Cerebellar cortex (tissue), 1 donor: ENCODE measurements at regions not wholly inside any gene's neighbourhood (a gene's known extent, or its start where the extent isn't known, plus 50 kb on each side); places are given as distances from the start of the nearest gene placed in this dataset.

Experiments used
- DNase-seq: peaks from one replicate; pipeline ENCODE4 v3.0.0-alpha.2; 2015; ENCODE audit warnings: low spot score

- no peak for DNase-seq
Measured at GRCh38 chr3:144295613-144296012, 324.0 kb downstream of the DIPK2A start.

DNA sequence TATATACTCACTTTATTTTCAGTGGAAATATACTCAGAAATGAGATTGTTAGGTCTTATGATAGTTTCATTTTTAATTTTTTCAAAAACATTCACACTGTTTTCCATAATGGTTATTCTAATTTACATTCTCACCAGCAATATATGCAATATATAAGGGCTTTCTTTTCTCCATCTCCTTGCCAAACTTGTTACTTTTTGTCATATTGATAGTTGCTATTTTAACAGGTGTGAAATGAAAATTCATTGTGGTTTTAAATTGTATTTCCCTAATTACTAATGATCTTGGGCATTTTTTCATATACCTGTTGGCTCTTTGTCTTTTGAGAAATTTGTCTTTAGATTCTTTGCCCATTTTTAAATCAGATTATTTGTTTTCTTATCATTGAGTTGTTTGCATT, 325.2 kb downstream of the DIPK2A start:
- no peak for DNase-seq

DNA sequence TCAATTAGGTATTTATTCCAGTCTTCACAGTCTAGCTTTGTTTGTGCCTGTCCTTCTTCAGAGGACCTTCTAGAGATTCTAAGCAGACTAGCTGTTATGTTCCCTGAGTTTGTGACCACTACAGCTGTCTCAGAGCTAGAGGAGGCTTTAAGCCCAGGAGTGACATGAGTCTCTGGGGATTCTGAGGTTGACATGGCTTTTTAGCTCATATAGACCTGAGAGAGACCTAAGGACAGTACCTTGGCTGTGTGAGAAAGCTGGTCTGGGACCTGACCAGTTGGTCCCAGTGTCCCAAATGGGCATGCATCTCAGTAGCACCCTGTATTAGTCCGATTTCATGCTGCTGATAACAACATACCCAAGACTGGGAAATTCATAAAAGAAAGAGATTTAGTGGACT, 330.2 kb downstream of the DIPK2A start:
- DNase-seq: no peak

GRCh38 chr3:144307951-144308350, 336.3 kb downstream of the DIPK2A start:
- DNase-seq: no peak

GRCh38 chr3:144308396-144308795, 336.8 kb downstream of the DIPK2A start:
- DNase-seq: no peak

GRCh38 chr3:144312702-144313101, 341.1 kb downstream of the DIPK2A start:
- no peak for DNase-seq

- DNase-seq: peak; percentile 51
Measured at GRCh38 chr3:144314946-144315345, 343.3 kb downstream of the DIPK2A start.

- peak; percentile 10 for DNase-seq
Measured at GRCh38 chr3:144317961-144318360, 346.3 kb downstream of the DIPK2A start.

- no peak for DNase-seq
Measured at GRCh38 chr3:144324076-144324475, 352.5 kb downstream of the DIPK2A start.

DNA sequence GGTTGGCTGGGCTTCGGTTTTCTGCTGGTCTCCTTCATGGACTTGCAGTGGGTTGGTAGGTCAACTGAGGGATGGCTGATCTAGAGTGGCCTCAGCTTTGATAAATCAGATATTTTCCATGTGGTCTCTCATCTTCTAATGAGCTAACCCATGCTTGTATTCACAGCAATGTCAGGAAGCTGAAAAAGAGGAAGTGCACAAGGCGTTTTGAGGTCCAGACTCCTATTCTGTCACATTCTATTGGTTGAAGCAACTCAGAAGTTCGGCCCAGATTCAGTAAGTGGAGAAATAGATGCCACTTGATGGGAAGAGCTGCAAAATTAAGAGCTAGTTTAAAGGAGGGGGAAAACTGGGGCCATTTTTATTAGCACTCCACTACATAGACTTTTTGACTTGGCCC, 361.2 kb downstream of the DIPK2A start:
- no peak for DNase-seq

GRCh38 chr3:144341471-144341870, 369.8 kb downstream of the DIPK2A start:
- no peak for DNase-seq

DNA sequence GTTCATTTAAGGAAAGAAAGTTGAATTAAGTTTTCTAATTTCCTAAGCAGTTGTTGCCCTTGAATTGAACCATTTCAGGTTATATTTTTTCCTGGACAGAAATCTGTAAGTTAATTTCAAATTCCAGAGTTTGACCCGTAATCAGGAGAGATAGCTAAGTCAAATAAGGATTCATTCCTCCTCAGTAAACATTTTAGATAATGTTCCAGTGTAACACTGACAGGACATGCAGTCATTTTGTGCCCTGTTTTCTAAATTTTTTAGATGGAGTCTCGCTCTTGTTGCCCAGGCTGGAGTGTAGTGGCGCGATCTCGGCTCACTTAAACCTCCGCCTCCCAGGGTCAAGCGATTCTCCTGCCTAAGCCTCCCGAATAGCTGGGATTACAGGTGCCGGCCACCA, 371.7 kb downstream of the DIPK2A start:
- no peak for DNase-seq

DNA sequence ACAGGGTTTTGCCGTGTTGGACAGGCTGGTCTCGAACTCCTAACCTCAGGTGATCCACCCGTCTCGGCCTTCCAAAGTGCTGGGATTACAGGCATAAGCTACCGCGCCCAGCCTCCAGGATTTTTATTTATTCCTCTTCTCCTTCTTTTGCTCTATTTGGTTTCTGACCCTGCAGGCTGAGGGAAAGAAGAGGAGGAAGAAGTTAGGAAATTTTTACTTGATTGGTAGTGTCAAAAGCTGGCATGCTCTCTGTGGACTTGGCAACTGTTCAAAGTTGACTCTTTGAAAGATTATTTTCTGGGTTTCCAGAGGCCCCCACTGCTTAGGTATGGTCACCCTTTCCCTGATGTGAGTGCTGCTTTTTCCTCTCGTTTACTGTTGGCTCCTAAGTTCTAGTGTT, 372.2 kb downstream of the DIPK2A start:
- no peak for DNase-seq

GRCh38 chr3:144344925-144345548, 373.4 kb downstream of the DIPK2A start:
- DNase-seq: no peak

GRCh38 chr3:144350125-144350524, 378.5 kb downstream of the DIPK2A start:
- DNase-seq: no peak

- DNase-seq: no peak
Measured at GRCh38 chr3:144351011-144351410, 379.4 kb downstream of the DIPK2A start.

- DNase-seq: no peak
Measured at GRCh38 chr3:144351773-144352365, 380.2 kb downstream of the DIPK2A start.

DNA sequence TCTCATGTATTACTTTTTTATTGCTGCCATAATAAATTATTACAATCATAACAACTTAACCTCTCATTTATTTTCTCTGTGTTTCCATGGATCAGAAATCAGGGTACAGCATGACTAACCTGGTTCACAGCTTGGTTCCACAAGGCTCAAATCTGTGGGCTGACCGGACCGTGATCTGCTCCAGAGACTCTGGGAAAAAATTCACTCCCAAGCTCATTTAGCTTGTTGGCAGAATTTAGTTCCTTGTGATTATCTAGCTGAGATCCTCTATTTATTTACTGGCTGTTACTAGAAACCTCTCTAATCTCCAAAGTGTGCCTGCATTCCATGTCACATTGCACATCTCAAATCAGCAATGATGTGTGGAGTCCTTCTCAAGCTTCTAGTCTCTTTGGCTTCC, 386.6 kb downstream of the DIPK2A start:
- no peak for DNase-seq

- DNase-seq: no peak
Measured at GRCh38 chr3:144361002-144361401, 389.4 kb downstream of the DIPK2A start.

GRCh38 chr3:144362126-144362525, 390.5 kb downstream of the DIPK2A start:
- no peak for DNase-seq

GRCh38 chr3:144363856-144364255, 392.2 kb downstream of the DIPK2A start:
- DNase-seq: no peak

GRCh38 chr3:144364737-144365136, 393.1 kb downstream of the DIPK2A start:
- no peak for DNase-seq

DNA sequence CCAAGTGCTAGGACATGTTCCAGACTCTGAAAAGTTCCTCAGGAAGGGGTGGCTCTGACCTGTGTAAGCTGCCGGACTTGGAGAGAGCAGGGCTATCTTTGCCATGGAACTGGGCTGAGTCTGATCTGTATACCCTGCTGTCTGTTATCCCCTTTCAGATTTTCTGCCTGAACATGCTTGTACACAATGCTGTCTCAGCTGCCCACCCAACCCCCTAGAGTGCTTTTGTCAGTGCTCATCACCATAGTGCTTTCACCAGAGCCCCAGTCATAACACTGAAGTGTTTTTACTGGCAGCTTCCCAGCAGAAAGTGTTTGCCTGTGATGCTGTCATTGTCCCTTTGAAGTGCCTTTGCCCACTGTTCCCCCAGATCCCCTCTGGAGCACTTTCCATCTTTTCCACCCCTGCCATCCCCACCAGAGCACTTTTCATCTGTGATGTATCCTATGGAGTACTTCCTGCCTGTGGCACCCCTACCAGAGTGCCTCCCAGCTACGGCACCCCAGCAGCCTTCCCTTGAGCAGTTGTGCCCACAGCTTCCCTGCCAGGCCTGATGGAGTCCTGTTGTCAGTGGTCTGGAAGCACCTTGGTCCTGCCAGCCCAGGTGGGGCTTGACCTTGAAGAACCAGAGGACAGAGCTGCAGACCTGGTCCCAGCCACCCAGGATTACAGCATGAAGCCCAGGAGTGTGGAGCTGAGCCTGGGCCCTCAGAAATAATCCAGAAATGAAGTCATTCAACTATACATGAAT, 397.7 kb downstream of the DIPK2A start:
- DNase-seq: no peak
